ENCODE measurements at regions not wholly inside any gene's neighbourhood (a gene's known extent, or its start where the extent isn't known, plus 50 kb on each side); places are given as distances from the start of the nearest gene placed in this dataset.

GRCh38 chr3:193827040-193827669, 234.1 kb downstream of the OPA1 start:
- no peak for DNase-seq (ENCODE audit: low spot score)

GRCh38 chr3:193827871-193828270, 234.9 kb downstream of the OPA1 start:
- no peak for DNase-seq (ENCODE audit: low spot score)

GRCh38 chr3:193828477-193828876, 235.5 kb downstream of the OPA1 start:
- DNase-seq (ENCODE audit: low spot score) = peak; percentile 62

- peak; percentile 60 for DNase-seq (ENCODE audit: low spot score)
Measured at GRCh38 chr3:193829781-193830180, 236.8 kb downstream of the OPA1 start.

- DNase-seq (ENCODE audit: low spot score) = no peak
Measured at GRCh38 chr3:193830791-193831191, 237.8 kb downstream of the OPA1 start.

GRCh38 chr3:193831495-193832455, 238.8 kb downstream of the OPA1 start:
- DNase-seq (ENCODE audit: low spot score) = peak; percentile 69

- no peak for DNase-seq (ENCODE audit: low spot score)
Measured at GRCh38 chr3:193832833-193833413, 239.9 kb downstream of the OPA1 start.

GRCh38 chr3:193833592-193833991, 240.6 kb downstream of the OPA1 start:
- DNase-seq (ENCODE audit: low spot score) = no peak

GRCh38 chr3:193835414-193835813, 242.4 kb downstream of the OPA1 start:
- DNase-seq (ENCODE audit: low spot score) = no peak

- DNase-seq (ENCODE audit: low spot score) = no peak
Measured at GRCh38 chr3:193836511-193836910, 243.5 kb downstream of the OPA1 start.

GRCh38 chr3:193836918-193837317, 243.9 kb downstream of the OPA1 start:
- no peak for DNase-seq (ENCODE audit: low spot score)

GRCh38 chr3:193837347-193837827, 244.4 kb downstream of the OPA1 start:
- no peak for DNase-seq (ENCODE audit: low spot score)

GRCh38 chr3:193840111-193840641, 247.2 kb downstream of the OPA1 start:
- DNase-seq (ENCODE audit: low spot score) = no peak

- DNase-seq (ENCODE audit: low spot score) = no peak
Measured at GRCh38 chr3:193841581-193841980, 248.6 kb downstream of the OPA1 start.

GRCh38 chr3:193842029-193842798, 249.2 kb downstream of the OPA1 start:
- DNase-seq (ENCODE audit: low spot score) = no peak

- no peak for DNase-seq (ENCODE audit: low spot score)
Measured at GRCh38 chr3:193842832-193843473, 249.9 kb downstream of the OPA1 start.

- peak; percentile 79 for DNase-seq (ENCODE audit: low spot score)
Measured at GRCh38 chr3:193843474-193844301, 250.7 kb downstream of the OPA1 start.

- no peak for DNase-seq (ENCODE audit: low spot score)
Measured at GRCh38 chr3:193844472-193844871, 251.5 kb downstream of the OPA1 start.

- DNase-seq (ENCODE audit: low spot score) = no peak
Measured at GRCh38 chr3:193845144-193845543, 252.1 kb downstream of the OPA1 start.

- DNase-seq (ENCODE audit: low spot score) = no peak
Measured at GRCh38 chr3:193846569-193846968, 253.6 kb downstream of the OPA1 start.
